ENCODE measurements at regions not wholly inside any gene's neighbourhood (a gene's known extent, or its start where the extent isn't known, plus 50 kb on each side); places are given as distances from the start of the nearest gene placed in this dataset.
"Not testable (repeated sequence)": the region's sequence is repeated elsewhere in the genome, so short reads cannot be mapped to it uniquely, and the experiment has no call there.

DNA sequence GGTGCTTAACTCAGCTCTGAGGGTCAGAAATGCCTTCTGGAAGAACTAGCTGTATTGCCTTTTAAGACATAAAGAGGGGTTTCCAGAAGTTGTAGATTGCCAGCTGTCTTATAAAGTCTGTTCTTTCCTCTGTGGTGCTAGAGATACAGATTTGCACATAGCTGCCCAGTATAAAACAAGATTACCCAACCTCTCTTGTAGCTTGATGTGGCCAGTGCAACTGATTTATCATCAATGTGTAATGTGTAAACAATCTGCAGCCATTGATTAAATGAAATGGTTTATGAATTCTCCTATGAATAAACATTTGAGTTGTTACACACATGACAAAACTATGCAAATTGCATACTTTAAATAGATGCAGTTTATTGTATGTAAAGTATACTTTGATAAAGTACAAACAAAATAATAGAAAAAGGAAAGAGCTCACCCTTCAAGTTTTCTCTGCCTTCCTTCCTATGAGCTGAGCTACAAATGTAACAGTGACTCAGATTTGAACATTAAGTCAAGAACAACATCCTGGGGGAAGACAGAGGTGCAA, 195.2 kb downstream of the TMEM26 start:
- ATAC-seq (no peak), DNase-seq (no peak)
- Histone ChIP-seq H3K4me3 (no peak overlapping the region), H3K4me1 (no peaks in the 10 kb centered on the region), H3K9me3 (peaks cover 8% of the 10 kb centered on the region), H3K27ac (no peak overlapping the region), H3K27me3 (no peaks in the 10 kb centered on the region), H3K36me3 (no peaks in the 10 kb centered on the region)
- TF ChIP-seq, protein P1, sequence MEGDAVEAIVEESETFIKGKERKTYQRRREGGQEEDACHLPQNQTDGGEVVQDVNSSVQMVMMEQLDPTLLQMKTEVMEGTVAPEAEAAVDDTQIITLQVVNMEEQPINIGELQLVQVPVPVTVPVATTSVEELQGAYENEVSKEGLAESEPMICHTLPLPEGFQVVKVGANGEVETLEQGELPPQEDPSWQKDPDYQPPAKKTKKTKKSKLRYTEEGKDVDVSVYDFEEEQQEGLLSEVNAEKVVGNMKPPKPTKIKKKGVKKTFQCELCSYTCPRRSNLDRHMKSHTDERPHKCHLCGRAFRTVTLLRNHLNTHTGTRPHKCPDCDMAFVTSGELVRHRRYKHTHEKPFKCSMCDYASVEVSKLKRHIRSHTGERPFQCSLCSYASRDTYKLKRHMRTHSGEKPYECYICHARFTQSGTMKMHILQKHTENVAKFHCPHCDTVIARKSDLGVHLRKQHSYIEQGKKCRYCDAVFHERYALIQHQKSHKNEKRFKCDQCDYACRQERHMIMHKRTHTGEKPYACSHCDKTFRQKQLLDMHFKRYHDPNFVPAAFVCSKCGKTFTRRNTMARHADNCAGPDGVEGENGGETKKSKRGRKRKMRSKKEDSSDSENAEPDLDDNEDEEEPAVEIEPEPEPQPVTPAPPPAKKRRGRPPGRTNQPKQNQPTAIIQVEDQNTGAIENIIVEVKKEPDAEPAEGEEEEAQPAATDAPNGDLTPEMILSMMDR (IDR thresholded peaks at IDR 0.05): no peak
- intact Hi-C loops (cut with DNase I): no loop called here

DNA sequence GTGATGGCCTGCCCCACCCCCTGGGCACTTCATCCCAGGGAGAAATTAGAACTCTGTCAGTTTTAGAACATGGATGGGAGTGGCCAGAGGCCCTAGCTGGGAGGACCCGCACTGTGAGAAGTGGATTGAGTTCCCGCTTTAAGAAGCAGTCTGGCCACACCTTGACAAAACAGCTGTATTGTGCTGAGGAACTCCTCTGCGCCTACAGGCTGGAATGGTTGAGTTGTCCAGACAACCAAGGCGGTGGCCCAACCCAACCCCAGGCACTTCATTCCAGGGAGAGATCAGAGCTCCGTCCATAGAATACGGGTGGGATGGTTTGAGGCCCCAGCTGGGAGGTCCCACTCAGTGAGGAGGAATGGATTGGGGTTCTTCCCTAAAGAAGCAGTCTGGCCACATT, 196.0 kb downstream of the TMEM26 start:
- intact Hi-C loops (cut with DNase I): no loop called here
- no peak for ATAC-seq

DNA sequence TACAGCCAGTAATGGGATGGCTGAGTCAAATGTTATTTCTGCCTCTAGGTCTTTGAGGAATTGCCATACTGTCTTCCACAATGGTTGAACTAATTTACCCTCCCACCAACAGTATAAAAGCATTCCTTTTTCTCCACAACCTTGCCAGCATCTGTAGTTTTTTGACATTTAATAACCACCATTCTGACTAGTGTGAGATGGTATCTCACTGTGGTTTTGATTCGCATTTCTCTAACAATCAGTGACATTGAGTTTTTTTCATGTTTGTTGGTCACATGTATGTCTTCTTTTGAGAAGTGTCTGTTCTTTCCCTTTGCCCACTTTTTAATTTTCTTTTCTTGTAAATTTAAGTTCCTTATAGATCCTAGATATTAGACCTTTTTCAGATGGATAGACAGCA, 200.9 kb downstream of the TMEM26 start:
- H3K27ac ChIP-seq; DNase-seq; H3K36me3 ChIP-seq; H3K4me1 ChIP-seq; intact Hi-C loops (cut with DNase I); H3K27me3 ChIP-seq; ATAC-seq; H3K4me3 ChIP-seq; H3K9me3 ChIP-seq: not testable (repeated sequence)

More for the DNA sequence above, 196.0 kb downstream of the TMEM26 start:
- Histone ChIP-seq H3K9me3 (peaks cover 8% of the 10 kb centered on the region), H3K36me3 (no peaks in the 10 kb centered on the region), H3K4me1 (no peaks in the 10 kb centered on the region), H3K27ac (no peak overlapping the region), H3K27me3 (no peaks in the 10 kb centered on the region), H3K4me3 (no peak overlapping the region)
- TF ChIP-seq, protein P1 (IDR thresholded peaks at IDR 0.05): no peak
- DNase-seq: no peak

DNA sequence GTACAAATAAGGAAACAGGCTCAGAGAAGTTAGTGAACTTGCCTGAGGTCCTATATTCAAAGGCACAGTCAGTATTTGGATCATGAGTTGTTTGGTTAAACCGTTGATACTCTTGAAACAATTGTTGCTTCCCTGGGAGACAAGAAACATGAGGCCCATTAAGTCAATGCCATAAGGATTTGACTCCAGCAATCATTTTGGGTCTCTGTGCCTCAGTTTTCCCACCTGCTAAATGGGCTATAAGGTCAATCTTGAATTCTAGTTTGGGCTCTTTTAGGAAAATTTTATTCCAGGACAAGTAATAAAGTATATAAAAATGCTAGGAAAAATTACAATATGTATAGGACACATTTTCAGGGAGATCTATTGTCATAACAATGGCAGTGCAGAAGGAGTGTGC, 202.1 kb downstream of the TMEM26 start:
- Histone ChIP-seq H3K27me3 (peaks cover 5% of the 10 kb centered on the region), H3K27ac (no peak overlapping the region), H3K4me1 (no peaks in the 10 kb centered on the region), H3K9me3 (peaks cover 8% of the 10 kb centered on the region), H3K36me3 (no peaks in the 10 kb centered on the region), H3K4me3 (no peak overlapping the region)
- TF ChIP-seq, protein P1 (IDR thresholded peaks at IDR 0.05): no peak
- no peak for DNase-seq
- no peak for ATAC-seq
- intact Hi-C loops (cut with DNase I): no loop called here

DNA sequence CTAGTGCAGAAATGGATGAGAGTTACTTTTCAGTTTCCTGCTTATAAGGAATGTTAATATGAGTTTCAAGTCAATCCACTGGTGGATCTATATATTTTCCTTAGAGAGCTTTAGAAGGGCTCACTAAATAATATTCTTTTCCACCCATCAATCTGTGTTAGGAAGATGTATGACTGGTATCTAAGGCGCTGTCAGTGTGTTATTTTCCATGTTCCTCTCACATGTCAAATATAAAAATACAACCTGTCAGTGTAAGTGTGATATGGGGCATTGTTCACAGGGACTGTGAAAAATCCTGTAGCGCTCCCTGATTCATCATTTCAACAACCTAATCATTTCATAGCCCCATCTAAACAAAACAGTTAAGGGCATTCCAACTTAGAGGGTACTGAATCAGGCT, 203.1 kb downstream of the TMEM26 start:
- Histone ChIP-seq H3K4me3 (no peak overlapping the region), H3K4me1 (no peaks in the 10 kb centered on the region), H3K27ac (no peak overlapping the region), H3K36me3 (no peaks in the 10 kb centered on the region), H3K9me3 (peaks cover 8% of the 10 kb centered on the region), H3K27me3 (peaks cover 5% of the 10 kb centered on the region)
- ATAC-seq: no peak
- TF ChIP-seq, protein P1 (IDR thresholded peaks at IDR 0.05): no peak
- DNase-seq: no peak
- intact Hi-C loops (cut with DNase I): no loop called here

DNA sequence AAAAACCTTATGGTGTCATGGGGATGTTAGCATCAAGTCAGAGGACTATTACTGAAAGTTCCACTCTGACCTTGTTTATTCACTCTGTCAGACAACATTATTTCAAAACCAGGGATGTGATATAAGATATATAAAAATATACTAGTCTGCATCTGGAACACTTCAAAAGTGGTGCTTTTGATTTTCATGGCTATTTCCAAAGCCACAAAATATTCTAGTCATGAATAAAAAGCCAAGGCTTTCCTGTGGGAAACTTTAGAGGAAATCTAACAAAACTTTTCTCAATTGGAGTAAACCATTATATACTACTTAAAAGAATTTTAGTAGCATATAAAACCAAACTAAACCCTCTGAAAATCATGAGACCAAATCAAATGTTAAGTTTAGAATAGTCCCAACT, 205.2 kb downstream of the TMEM26 start:
- Histone ChIP-seq H3K27ac (no peak overlapping the region), H3K4me1 (no peaks in the 10 kb centered on the region), H3K27me3 (peaks cover 5% of the 10 kb centered on the region), H3K36me3 (no peaks in the 10 kb centered on the region), H3K9me3 (no peaks in the 10 kb centered on the region), H3K4me3 (no peak overlapping the region)
- intact Hi-C loops (cut with DNase I): no loop called here
- TF ChIP-seq, protein P1 (IDR thresholded peaks at IDR 0.05): no peak
- ATAC-seq (no peak), DNase-seq (no peak)

Measured in upper lobe of right lung (tissue), 1 donor.